HG02852 (cell line): ENCODE measurements at regions not wholly inside any gene's neighbourhood (a gene's known extent, or its start where the extent isn't known, plus 50 kb on each side); places are given as distances from the start of the nearest gene placed in this dataset.
"Not testable (repeated sequence)": the region's sequence is repeated elsewhere in the genome, so short reads cannot be mapped to it uniquely, and the experiment has no call there.

Experiments used
- ATAC-seq: cut with Tn5 transposase; IDR thresholded peaks from one replicate; pipeline ENCODE4 v1.9.1; 2021; ENCODE audit warnings: mild to moderate bottlenecking, moderate library complexity; ENCODE audit not compliant: unreplicated experiment

- ATAC-seq: no peak
Measured at GRCh38 chr2:138369856-138370255, 131.7 kb upstream of the SPOPL start.

DNA sequence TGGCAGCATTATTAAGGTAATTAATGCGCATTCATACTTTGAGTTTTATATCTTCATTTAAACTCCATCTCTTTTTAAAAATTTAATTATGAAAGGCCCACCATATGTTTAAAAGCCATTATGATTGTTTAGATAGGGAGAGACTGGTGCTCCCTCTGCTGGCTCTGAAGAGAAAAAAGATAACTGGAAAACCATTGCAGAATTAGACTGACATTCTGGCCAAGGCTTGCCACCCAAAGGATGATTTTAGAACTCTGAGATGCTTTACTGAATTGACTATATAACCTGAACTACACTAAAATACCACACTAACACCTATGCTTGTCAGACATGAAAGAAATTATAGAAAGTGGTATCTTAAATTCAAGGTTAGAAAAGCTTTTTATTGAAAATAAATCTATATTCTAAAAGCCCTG, 127.6 kb upstream of the SPOPL start:
- no peak for ATAC-seq

- no peak for ATAC-seq
Measured at GRCh38 chr2:138381373-138381772, 120.2 kb upstream of the SPOPL start.

DNA sequence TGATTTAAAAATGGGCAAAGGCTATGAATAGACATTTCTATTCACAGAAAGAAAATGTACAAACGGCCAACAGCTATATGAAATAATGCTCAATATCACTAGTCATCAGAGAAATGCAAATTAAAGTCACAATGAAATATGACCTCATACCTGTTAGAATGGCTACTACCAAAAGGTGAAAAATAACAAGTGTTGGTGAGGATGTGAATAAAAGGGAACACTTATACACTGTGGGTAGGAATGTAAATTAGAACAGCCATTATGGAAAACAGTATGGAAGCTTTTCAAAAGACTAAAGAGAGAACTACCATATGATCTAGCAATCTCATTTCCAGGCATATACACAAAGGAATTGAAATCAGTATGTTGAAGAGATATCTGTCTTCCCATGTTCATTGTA, 118.9 kb upstream of the SPOPL start:
- ATAC-seq: no peak

GRCh38 chr2:138386191-138386590, 115.4 kb upstream of the SPOPL start:
- ATAC-seq: not testable (repeated sequence)

GRCh38 chr2:138389063-138389462, 112.5 kb upstream of the SPOPL start:
- no peak for ATAC-seq

GRCh38 chr2:138390316-138390945, 111.1 kb upstream of the SPOPL start:
- ATAC-seq: no peak

DNA sequence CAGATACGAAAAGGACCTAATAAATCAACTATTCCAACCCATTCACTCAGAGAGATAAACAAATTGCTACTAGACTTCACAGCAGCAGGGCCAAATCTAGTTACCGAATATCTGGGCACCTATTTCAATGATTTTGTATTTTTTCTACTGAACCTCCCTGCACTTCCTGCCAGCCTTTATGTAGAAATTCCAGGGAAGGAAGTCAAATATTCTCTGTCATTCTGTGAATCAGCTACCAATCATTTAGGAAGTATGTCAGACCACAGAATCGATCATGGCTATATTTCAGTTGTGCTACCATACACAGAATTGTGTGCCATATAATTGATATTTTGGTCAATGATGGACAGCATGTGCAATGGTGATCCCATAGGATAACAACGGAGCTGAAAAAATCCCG, 109.6 kb upstream of the SPOPL start:
- ATAC-seq: no peak

DNA sequence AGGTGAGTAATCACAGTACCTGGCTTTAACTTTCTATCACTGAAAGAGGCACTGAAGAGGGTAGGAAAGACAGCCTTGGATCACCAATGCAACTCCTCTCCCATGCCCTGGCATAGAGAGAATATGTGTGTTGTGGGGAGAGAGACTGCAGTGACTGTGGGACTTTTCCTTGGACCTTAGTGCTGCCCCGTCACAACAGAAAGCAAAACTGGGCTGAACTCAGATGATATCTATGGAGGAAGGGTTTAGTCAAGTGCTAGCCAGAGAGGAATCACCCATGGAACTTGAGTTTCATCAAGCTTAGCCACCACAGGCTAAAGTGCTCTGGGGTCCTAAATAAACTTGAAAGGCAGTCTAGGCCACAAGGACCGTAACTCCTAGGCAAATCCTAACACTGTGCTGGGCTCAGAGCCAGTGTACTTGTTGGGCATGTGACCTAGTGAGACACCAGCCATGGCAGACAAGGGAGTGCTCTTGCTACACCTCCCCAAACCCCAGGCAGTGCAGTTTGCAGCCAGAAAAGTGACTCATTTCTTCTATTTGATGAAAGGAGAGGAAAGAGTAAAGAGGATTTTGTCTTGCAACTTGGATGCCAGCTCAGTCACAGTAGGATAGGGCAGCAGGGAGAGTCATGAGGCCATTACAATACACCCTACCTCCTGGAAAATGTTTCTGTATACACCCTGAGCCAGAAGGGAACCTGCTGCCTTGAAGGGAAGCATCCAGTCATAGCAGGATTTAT, 105.8 kb upstream of the SPOPL start:
- ATAC-seq: no peak

- no peak for ATAC-seq
Measured at GRCh38 chr2:138396843-138397242, 104.7 kb upstream of the SPOPL start.

- ATAC-seq: no peak
Measured at GRCh38 chr2:138403431-138403927, 98.1 kb upstream of the SPOPL start.

DNA sequence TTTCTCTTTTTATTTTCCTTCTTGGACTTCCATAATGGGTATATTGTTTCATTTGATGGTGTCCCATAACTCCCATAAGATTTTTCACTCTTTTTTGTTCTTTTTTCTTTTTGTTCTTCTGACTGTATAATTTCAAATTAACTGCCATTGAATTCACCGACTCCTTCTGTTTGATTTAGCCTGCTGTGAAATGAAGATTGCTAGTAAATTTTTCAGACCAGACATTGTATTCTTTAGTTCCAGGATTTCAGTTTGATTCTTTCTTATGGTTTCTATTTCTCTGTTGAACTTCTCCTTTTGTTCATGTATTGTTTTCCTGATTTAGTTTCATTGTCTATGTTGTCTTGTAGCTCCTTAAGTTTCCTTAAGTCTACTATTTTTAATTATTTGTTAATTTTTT, 87.6 kb upstream of the SPOPL start:
- no peak for ATAC-seq

- ATAC-seq: no peak
Measured at GRCh38 chr2:138415985-138416384, 85.6 kb upstream of the SPOPL start.

GRCh38 chr2:138418453-138418852, 83.1 kb upstream of the SPOPL start:
- ATAC-seq: no peak

GRCh38 chr2:138421315-138421970, 80.1 kb upstream of the SPOPL start:
- ATAC-seq: no peak

GRCh38 chr2:138421971-138422335, 79.6 kb upstream of the SPOPL start:
- no peak for ATAC-seq

DNA sequence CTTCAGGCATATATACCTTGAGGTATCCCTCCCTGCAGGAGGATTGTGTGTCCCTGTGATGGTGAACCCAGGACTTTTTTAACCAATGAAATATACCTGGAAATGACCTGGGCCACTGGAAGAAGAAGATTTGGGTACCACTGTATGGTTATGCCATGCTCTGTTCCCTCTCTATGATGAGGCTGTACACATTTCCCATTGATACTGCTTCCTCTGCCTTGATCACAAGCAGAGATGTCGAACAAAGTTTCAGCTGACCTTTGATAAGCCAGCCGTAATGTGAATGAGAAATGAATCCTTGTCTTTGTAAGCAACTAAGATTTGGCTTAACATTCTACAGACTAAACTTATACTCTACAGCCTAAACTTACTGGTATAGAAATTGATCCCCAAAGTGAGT, 78.4 kb upstream of the SPOPL start:
- ATAC-seq: no peak

DNA sequence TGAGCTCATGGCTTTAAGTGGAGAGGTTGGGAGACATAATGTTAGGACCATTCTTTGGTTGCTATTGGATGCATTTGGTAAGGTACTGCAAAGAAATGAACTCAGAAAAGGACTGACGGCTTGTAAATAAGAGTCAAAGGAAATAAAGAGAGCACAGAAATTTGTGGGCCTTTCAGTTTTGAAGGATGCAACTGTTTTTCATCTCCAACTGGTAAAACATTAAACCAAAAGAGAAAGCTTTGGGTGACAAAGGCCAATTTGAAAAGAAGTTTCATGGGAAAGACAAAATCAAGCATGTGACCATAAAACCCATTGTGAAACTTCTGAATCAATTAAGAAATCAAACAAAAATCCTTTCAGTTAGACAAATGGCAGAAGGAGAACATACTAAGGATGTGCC, 77.8 kb upstream of the SPOPL start:
- no peak for ATAC-seq

- ATAC-seq: no peak
Measured at GRCh38 chr2:138424436-138425140, 77.0 kb upstream of the SPOPL start.

DNA sequence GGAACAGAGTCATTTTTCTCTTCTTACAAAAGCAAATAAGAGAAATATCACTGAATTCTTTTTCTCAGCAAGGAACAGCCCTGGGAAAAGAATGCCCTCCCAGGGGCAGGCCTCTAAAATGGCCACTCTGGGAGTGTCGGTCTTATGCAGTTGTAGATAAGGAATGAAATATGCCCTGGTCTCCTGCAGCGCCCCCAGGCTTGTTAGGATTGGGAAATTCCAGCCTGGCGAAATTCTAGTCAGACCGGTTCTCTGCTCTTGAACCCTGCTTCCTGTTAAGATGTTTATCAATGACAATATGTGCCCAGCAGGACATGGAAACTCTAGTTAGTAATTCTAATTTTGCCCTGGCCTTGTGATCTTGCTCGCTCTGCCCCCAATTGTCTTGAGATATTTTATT, 75.5 kb upstream of the SPOPL start:
- not testable (repeated sequence) for ATAC-seq

- no peak for ATAC-seq
Measured at GRCh38 chr2:138428710-138429440, 72.7 kb upstream of the SPOPL start.
